ENCODE measurements at regions not wholly inside any gene's neighbourhood (a gene's known extent, or its start where the extent isn't known, plus 50 kb on each side); places are given as distances from the start of the nearest gene placed in this dataset.

GRCh38 chr1:222377428-222378088 is 170.3 kb downstream of the HHIPL2 start:
- Histone ChIP-seq H3K79me2 (ENCODE audit: control insufficient read depth in 1 of 2, insufficient read depth in 2 of 2, low read length in 2 of 2) (no peaks in the 10 kb centered on the region), H3K23me2 (ENCODE audit: low read depth, low read length) (no peaks in the 10 kb centered on the region), H3K36me3 (ENCODE audit: control insufficient read depth in 2 of 4, insufficient read depth in 4 of 4, low read length in 3 of 4) (no peaks in the 10 kb centered on the region), H3K79me1 (ENCODE audit: low read depth, low read length) (no peaks in the 10 kb centered on the region), H3K18ac (ENCODE audit: extremely low read depth, low read length) (no peak overlapping the region), H3K9me3 (ENCODE audit: insufficient read depth in 2 of 2, low read depth in 1 of 2, low read length in 1 of 2) (0 out of 4 replicates have a peak, but pooled peaks cover 0 to 3% of the 10 kb centered on the region in 2 experiments), H3K23ac (ENCODE audit: insufficient read length) (no peak overlapping the region), H3K4me1 (replicated peaks in 1 of 4; ENCODE audit: control insufficient read depth in 3 of 4, insufficient read depth in 4 of 4, low read length in 3 of 4) (no peaks in the 10 kb centered on the region), H4K20me1 (replicated peaks in 1 of 2; ENCODE audit: control insufficient read depth in 1 of 2, insufficient read depth in 2 of 2, low read length in 2 of 2) (no peaks in the 10 kb centered on the region), H2AK5ac (ENCODE audit: low read depth, low read length) (no peak overlapping the region), H4K91ac (replicated peaks; ENCODE audit: insufficient read length, low read length) (no peak overlapping the region), H2BK120ac (replicated peaks; ENCODE audit: low read depth, low read length) (no peak overlapping the region), H3K56ac (replicated peaks; ENCODE audit: insufficient read length, low read depth, low read length) (no peak overlapping the region), H3K9ac (replicated peaks in 1 of 4; ENCODE audit: extremely low read depth in 1 of 4, low read depth in 3 of 4, low read length in 3 of 4) (no peak overlapping the region), H3K27me3 (replicated peaks in 1 of 4; ENCODE audit: control insufficient read depth in 3 of 4, extremely low read depth in 1 of 4, insufficient read depth in 3 of 4, low read length in 3 of 4) (no peaks in the 10 kb centered on the region; a peak in 1 of 7 replicates), H4K5ac (ENCODE audit: insufficient read length, low read depth, low read length) (no peak overlapping the region), H3K14ac (ENCODE audit: insufficient read length) (no peak overlapping the region), H2BK5ac (ENCODE audit: low read depth, low read length) (no peak overlapping the region), H2BK12ac (ENCODE audit: low read depth, low read length) (no peak overlapping the region), H3K4me3 (ENCODE audit: extremely low read depth in 1 of 4, insufficient read depth in 2 of 4, low read depth in 3 of 4, low read length in 4 of 4) (no peak overlapping the region), H3K4me2 (ENCODE audit: insufficient read depth in 1 of 2, low read depth in 2 of 2, low read length in 2 of 2) (no peak overlapping the region), H3K27ac (ENCODE audit: low read depth, low read length) (no peak overlapping the region), H2AFZ (ENCODE audit: low read length) (no peak overlapping the region), H2BK20ac (ENCODE audit: low read length) (no peak overlapping the region), H3K4ac (replicated peaks; ENCODE audit: insufficient read length, low read depth, low read length) (no peak overlapping the region), H2BK15ac (ENCODE audit: low read length) (no peak overlapping the region), H4K8ac (ENCODE audit: extremely low read depth, insufficient read depth, low read length) (no peak overlapping the region)
- 94% methylated on average over 6 of the region's 6 CpGs; no CpG with 5 or more reads in 1 of the 2 experiments for WGBS, 2 experiments (ENCODE audit: extremely low coverage in 1 of 2, insufficient coverage in 1 of 2, insufficient read length in 1 of 2, insufficient replicate concordance in 2 of 2, low coverage in 1 of 2, low lambda C conversion rate in 2 of 2, missing lambda C conversion rate in 1 of 2)
- POLR2A ChIA-PET (ENCODE audit: partially characterized antibody) = no interaction called here
- DNase-seq (ENCODE audit: low read depth in 1 of 2, low spot score in 2 of 2) (no peak), FAIRE-seq (no peak)
- CTCF ChIA-PET (ENCODE audit: partially characterized antibody) = interaction anchor here (0.6 to 1.1 kb wide), 2 partner anchors 10 to 139 kb away, joined by 3 to 4 read pairs; no protein-coding TSS in a partner anchor
- no peak for TF ChIP-seq GTF2F1 (IDR thresholded peaks at IDR 0.05; ENCODE audit: borderline replicate concordance, low read depth, low read length)
- no peak for TF ChIP-seq RFX5 (IDR thresholded peaks at IDR 0.05; ENCODE audit: borderline replicate concordance, low read depth, low read length)
- no peak for TF ChIP-seq BACH1 (IDR thresholded peaks at IDR 0.05; ENCODE audit: low read length)
- no peak for TF ChIP-seq MAFK (IDR thresholded peaks at IDR 0.05; ENCODE audit: low read depth, low read length)
- TF ChIP-seq EP300 (IDR thresholded peaks at IDR 0.05; ENCODE audit: borderline replicate concordance in 1 of 2, low read depth in 2 of 2, low read length in 2 of 2) = no peak
- no peak for TF ChIP-seq SP1 (IDR thresholded peaks at IDR 0.05; ENCODE audit: low read depth, low read length)
- no peak for TF ChIP-seq ZNF274 (IDR thresholded peaks at IDR 0.05; ENCODE audit: borderline replicate concordance, extremely low read depth, low read length)

Data from H1 (cell line).